Effector memory CD8-positive, alpha-beta T cell (primary cell): ENCODE measurements at regions not wholly inside any gene's neighbourhood (a gene's known extent, or its start where the extent isn't known, plus 50 kb on each side); places are given as distances from the start of the nearest gene placed in this dataset.

Experiments
- ATAC-seq: fragments of 150-1000 bp; cut with Tn5 transposase; replicated peaks from 2 replicates; pipeline ENCODE4 v1.10.0; 2021; ENCODE audit warnings: mild to moderate bottlenecking, moderate library complexity
- DNase-seq, 3 experiments: peaks; one replicate each; pipeline ENCODE4 v3.0.0; 2021
- H3K27ac Mint-ChIP-seq, 2 donors: one replicate each; pipeline ENCODE4 v1.8.0; 2022; ENCODE audit warnings: mild to moderate bottlenecking in 2 of 2, mixed read lengths in 2 of 2, moderate library complexity in 2 of 2
- H3K27me3 Mint-ChIP-seq, 2 donors: one replicate each; pipeline ENCODE4 v1.8.0; 2022; ENCODE audit warnings: mixed read lengths in 2 of 2
- H3K36me3 Mint-ChIP-seq: one replicate; pipeline ENCODE4 v1.8.0; 2022; ENCODE audit warnings: mild to moderate bottlenecking, moderate library complexity, mixed read lengths; ENCODE audit not compliant: insufficient read depth
- H3K4me1 Mint-ChIP-seq, 2 donors: one replicate each; pipeline ENCODE4 v1.8.0; 2022; ENCODE audit warnings: low read depth in 2 of 2, mixed read lengths in 2 of 2
- H3K4me3 Mint-ChIP-seq, 2 donors: one replicate each; pipeline ENCODE4 v1.8.0; 2022; ENCODE audit warnings: mild to moderate bottlenecking in 2 of 2, mixed read lengths in 2 of 2, moderate library complexity in 2 of 2
- H3K9me3 Mint-ChIP-seq, 2 donors: one replicate each; pipeline ENCODE4 v1.8.0; 2022; ENCODE audit warnings: mixed read lengths in 2 of 2

DNA sequence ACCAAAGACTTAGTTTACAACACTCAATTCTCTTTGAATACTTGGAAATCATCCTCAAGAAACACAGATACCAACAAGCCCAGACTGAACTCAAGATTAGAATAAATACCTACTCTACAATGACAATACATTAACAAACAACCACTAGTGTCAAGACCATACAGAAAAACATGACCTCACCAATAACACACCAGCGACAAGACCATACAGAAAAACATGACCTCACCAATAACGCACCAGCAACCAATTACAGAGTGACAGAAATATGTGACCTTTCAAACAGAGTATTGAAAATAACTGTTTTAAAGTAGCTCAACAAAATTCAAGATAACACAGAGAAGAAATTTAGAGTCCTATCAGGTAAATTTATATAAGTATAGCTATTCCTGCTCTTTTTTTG lies 876.0 kb downstream of the EPHA3 start:
- no peaks in the 10 kb centered on the region for H3K4me1 Mint-ChIP-seq
- no peak overlapping the region for H3K27ac Mint-ChIP-seq
- H3K4me3 Mint-ChIP-seq = no peak overlapping the region
- H3K9me3 Mint-ChIP-seq = peaks cover 9 to 24% of the 10 kb centered on the region in 2 donors
- no peak for ATAC-seq
- peaks cover 3% of the 10 kb centered on the region for H3K36me3 Mint-ChIP-seq
- H3K27me3 Mint-ChIP-seq = no peaks in the 10 kb centered on the region
- no peak for DNase-seq

DNA sequence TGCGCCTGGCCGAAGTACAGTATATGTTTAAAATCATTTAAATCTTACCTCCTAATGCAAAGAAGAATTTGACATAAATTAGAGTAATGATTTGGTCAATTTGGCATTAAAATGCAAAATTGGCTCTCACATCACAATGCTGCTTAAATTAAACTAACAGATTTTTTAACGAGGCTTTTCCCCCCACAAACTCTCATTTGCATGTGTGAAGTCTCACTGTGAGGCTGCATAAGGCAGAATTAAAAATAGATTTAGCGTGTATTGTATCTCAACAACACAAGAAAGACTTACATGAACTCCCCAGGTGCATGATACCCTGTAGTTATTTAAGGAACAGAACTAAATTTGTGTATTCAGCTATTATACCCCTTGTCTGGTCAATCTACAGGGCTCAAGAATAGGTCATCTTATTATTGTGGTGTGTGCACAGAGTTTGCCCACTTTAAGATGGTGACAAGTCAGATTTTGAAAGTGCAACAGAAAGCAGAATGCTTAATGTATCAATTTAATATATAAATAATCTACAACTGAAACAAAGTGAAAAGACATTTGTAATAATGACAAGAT lies 897.9 kb downstream of the EPHA3 start:
- H3K27ac Mint-ChIP-seq = no peak overlapping the region
- DNase-seq (no peak), ATAC-seq (no peak)
- H3K9me3 Mint-ChIP-seq = peaks cover 7 to 14% of the 10 kb centered on the region in 2 donors
- no peaks in the 10 kb centered on the region for H3K36me3 Mint-ChIP-seq
- no peak overlapping the region for H3K4me3 Mint-ChIP-seq
- no peaks in the 10 kb centered on the region for H3K4me1 Mint-ChIP-seq
- H3K27me3 Mint-ChIP-seq = no peaks in the 10 kb centered on the region

DNA sequence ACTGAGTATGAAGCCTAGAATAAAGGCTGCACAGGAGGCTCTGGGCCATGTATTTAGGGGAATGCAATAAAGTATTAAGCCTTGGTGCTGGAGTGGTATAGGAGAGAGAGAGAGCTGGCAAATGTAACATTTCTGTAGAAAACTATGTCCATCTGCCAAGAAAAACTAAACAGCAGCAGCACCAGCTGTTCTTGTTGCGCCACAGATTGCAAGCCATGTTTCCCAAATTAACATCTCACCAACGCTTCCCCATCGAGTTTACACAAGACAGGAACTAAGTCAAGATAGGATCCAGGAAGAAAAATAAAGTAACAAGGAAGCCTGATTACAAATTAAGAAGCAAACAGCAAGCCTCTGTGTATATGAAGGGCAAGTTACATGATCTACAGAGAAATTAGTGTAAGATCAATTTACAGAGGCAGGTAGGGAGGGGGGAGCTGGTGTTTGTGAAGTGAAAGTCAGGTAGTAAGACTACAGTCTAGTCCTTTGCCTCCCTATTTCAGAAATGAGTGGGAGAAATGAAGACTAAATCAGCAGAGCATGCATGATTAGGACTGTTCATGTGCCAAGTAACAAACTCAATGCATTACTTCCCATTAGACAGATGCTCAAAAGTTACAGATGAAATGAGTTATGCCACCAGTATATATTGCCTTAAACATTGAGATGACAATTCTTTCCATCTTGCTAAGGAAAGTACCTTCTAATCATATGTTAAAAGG lies 900.5 kb downstream of the EPHA3 start:
- ATAC-seq (no peak), DNase-seq (no peak)
- Mint-ChIP-seq H3K4me3 (no peak overlapping the region), H3K27me3 (no peaks in the 10 kb centered on the region), H3K9me3 (peaks cover 10 to 16% of the 10 kb centered on the region in 2 donors), H3K4me1 (no peaks in the 10 kb centered on the region), H3K36me3 (peaks cover 3% of the 10 kb centered on the region), H3K27ac (no peak overlapping the region)

DNA sequence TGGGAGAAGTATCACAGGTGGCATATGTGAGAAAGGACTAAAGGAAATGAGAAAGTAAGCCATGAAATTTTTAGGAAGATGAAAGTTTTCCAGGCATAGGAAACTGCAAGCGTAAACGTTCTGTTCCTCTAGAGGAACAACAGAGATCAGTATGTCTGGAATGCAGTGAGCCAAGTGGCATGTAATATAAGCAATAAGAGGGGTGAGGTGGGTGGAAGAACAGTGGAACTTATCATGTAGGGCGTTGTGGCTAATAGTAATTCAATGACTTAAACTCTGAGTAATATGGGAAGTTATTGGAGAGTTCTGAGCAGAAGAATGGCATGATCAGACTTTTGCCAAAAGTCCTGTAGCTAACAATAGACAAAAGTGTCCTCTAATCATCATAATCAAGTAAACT lies 902.9 kb downstream of the EPHA3 start:
- Mint-ChIP-seq H3K36me3 (peaks cover 3% of the 10 kb centered on the region), H3K4me1 (no peaks in the 10 kb centered on the region), H3K4me3 (no peak overlapping the region), H3K9me3 (peaks cover 5 to 15% of the 10 kb centered on the region in 2 donors), H3K27ac (no peak overlapping the region), H3K27me3 (no peaks in the 10 kb centered on the region)
- ATAC-seq (no peak), DNase-seq (no peak)

DNA sequence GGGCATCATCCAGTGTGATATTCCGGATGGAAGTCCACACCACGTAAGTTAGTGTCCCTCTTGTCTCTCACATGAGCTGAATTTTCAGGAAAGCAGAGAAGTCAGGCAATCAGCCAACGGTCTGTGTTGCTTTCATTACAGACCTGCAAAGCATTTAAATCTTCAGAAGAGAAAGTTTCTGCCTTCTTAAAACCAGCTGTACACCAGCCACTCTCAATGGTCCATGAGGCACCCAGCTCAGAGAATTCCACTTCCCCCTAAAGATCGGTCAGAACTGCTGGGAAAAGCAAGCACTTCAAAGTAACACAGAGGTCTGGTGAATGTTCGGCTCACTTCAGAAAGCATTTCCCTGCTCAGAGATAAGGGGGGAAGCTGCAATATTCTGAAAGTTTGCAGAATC lies 903.7 kb downstream of the EPHA3 start:
- Mint-ChIP-seq H3K27me3 (no peaks in the 10 kb centered on the region), H3K9me3 (peaks cover 5 to 15% of the 10 kb centered on the region in 2 donors), H3K36me3 (peaks cover 3% of the 10 kb centered on the region), H3K4me3 (no peak overlapping the region), H3K27ac (no peak overlapping the region), H3K4me1 (no peaks in the 10 kb centered on the region)
- ATAC-seq (no peak), DNase-seq (no peak)

DNA sequence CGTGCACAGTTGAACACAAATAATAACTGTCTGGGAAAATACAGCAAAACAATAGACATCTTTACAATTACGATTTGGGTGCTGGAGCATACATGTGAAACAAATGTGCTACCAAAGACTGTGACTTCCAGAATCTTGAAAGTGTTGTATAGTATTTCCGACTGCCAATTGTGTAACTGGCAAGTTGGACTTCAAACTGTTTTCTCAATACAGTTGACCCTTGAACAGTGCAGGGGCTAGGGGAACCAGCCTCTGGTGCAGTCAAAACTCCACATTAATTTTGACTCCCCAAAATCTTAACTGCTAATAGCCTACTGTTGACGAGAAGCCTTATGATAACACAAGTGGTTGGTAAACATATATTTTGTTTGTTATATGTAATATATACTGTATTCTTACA lies 904.2 kb downstream of the EPHA3 start:
- no peak overlapping the region for H3K4me3 Mint-ChIP-seq
- peaks cover 5 to 15% of the 10 kb centered on the region in 2 donors for H3K9me3 Mint-ChIP-seq
- H3K4me1 Mint-ChIP-seq = no peaks in the 10 kb centered on the region
- no peak overlapping the region for H3K27ac Mint-ChIP-seq
- ATAC-seq = no peak
- no peaks in the 10 kb centered on the region for H3K27me3 Mint-ChIP-seq
- no peak for DNase-seq
- peaks cover 3% of the 10 kb centered on the region for H3K36me3 Mint-ChIP-seq

DNA sequence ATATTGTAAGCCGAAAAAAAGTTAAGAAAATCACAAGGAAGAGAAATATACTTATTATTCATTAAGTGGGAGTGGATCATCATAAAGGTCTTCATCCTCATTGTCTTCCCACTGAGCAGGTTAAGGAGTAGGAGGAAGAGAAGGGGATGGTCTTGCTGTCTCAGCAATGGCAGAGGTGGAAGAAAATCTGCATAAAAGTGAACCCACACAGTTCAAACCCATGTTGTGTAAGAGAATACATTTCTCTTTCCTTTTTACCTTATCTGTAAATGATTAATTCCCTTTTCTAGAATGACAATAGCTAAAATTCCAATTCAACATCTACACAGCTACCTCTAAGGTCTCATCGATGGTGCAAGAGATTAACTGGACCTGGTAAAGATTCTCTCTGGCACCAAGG lies 904.6 kb downstream of the EPHA3 start:
- no peaks in the 10 kb centered on the region for H3K27me3 Mint-ChIP-seq
- peaks cover 3% of the 10 kb centered on the region for H3K36me3 Mint-ChIP-seq
- no peak overlapping the region for H3K27ac Mint-ChIP-seq
- no peak for DNase-seq
- no peaks in the 10 kb centered on the region for H3K4me1 Mint-ChIP-seq
- no peak for ATAC-seq
- peaks cover 5 to 15% of the 10 kb centered on the region in 2 donors for H3K9me3 Mint-ChIP-seq
- no peak overlapping the region for H3K4me3 Mint-ChIP-seq

DNA sequence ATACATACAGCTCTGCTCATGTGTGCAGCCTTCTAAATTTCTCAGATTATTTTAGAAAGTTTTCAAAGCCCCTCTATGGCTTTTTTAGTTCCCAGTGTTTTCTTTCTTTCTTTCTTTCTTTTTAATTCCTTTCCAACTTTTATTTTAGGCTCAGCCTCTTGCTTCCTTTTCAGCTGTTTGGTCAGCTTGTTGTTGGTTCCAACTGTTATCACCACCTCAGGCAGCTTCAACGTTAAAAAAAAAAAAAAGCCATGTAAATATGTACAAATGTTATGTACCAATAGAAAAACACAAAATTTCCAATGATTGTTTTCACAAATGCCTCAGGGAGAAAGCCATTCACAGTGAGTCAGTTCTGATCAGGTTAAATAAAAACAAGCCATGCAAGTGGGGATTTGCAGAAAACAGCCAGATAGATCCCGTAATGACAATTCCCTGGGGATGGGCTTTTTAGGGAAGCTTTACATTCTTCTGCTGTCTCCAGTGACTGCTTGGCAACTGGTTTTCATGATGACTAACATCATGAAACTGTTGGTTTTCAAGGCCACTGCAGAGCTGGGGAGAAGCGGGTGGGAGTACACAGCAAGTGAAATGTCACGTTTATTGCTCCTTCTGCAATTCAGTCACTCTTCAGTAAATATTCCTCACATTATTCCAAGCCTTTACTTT lies 908.4 kb downstream of the EPHA3 start:
- Mint-ChIP-seq H3K4me1 (no peaks in the 10 kb centered on the region), H3K27me3 (no peaks in the 10 kb centered on the region), H3K4me3 (no peak overlapping the region), H3K9me3 (peaks cover 8% of the 10 kb centered on the region in 2 donors), H3K27ac (no peak overlapping the region), H3K36me3 (peaks cover 3% of the 10 kb centered on the region)
- no peak for DNase-seq
- ATAC-seq = no peak

DNA sequence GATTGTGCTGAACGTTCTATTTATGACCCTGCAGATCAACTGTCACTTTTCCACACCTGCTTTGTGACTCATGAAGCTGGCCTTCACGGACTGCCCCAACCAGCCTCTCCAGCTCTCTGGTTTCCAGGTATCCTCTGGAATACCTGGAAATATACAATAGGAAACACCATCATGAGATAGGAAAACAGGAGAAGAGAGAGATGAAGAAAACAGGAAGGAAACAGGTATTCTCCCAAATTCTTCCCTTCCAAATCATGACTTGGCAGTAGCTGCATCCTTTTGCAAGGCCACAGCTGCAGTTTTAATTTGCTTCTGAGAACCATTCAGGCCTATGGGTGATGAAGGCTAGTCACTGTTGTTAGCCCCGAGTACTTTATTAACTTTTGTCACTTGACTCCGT lies 909.1 kb downstream of the EPHA3 start:
- Mint-ChIP-seq H3K9me3 (peaks cover 4 to 8% of the 10 kb centered on the region in 2 donors), H3K4me1 (no peaks in the 10 kb centered on the region)
- DNase-seq = no peak

DNA sequence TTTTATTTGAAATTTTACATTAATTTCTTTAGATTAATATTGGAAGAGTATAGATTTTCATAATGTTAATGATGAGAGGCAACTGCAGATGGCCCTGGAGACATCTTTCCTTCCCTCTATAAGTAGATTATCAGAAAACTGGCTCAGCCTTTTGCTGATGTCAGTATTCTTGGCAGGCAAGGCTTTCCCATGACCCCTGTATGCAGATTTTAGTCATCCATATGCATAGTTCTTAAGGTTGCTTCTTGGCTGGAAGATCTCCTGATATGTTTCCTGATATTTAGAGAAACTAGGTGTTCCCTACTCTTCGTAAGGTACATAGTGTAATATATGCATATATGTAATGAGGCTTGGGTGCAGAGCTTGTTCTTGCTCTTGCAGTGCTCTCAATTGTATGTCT lies 911.4 kb downstream of the EPHA3 start:
- no peaks in the 10 kb centered on the region for H3K4me1 Mint-ChIP-seq
- ATAC-seq = no peak
- H3K4me3 Mint-ChIP-seq = no peak overlapping the region
- DNase-seq = no peak
- no peaks in the 10 kb centered on the region for H3K27me3 Mint-ChIP-seq
- H3K36me3 Mint-ChIP-seq = no peaks in the 10 kb centered on the region
- H3K9me3 Mint-ChIP-seq = peaks cover 0 to 4% of the 10 kb centered on the region in 2 donors
- H3K27ac Mint-ChIP-seq = no peak overlapping the region

More for the DNA sequence above, 909.1 kb downstream of the EPHA3 start:
- Mint-ChIP-seq H3K27ac (no peak overlapping the region), H3K36me3 (no peaks in the 10 kb centered on the region), H3K27me3 (no peaks in the 10 kb centered on the region), H3K4me3 (no peak overlapping the region)
- no peak for ATAC-seq

DNA sequence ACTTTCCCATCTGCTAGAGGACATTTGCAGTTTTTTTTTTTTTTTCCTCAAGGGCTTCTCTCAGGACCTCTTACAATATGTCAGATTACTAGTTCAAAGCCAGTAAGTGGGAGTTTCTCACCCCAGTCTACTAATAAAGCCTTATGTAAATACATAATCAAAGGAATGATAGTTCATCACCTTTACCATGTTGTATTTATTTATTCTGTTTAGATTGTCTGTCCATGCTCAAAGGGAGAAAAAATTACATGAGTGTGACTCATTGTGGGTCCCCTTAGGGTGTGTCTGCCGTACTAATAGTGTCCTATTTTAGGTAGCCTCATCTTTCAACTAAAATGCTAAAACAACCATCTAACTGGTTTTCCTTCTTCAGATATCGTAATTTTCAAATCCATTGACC lies 917.6 kb downstream of the EPHA3 start:
- Mint-ChIP-seq H3K4me3 (no peak overlapping the region), H3K9me3 (peaks cover 6 to 14% of the 10 kb centered on the region in 2 donors), H3K27ac (no peak overlapping the region), H3K36me3 (no peaks in the 10 kb centered on the region), H3K4me1 (no peaks in the 10 kb centered on the region), H3K27me3 (no peaks in the 10 kb centered on the region)
- no peak for DNase-seq
- no peak for ATAC-seq

DNA sequence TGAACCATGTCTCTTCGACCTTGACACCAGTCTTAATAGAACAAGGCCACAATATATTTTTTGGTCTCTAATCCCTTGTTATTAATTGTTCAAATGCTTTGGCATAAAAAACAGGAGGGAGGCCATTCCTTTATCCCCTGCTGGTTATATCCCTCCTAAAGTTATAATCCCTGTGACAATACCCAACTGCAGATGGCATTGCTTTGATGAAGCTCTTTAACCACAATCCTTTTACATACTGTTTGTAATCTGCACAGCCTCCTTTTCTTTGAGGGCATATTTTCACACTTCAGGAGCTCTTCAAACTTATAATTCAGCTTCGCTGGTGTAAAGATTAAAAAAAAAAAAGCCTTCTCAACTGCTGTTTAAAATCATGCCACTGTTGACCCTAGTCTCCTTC lies 919.0 kb downstream of the EPHA3 start:
- H3K4me3 Mint-ChIP-seq = no peak overlapping the region
- DNase-seq (no peak), ATAC-seq (no peak)
- no peak overlapping the region for H3K27ac Mint-ChIP-seq
- no peaks in the 10 kb centered on the region for H3K4me1 Mint-ChIP-seq
- H3K36me3 Mint-ChIP-seq = no peaks in the 10 kb centered on the region
- peaks cover 4 to 14% of the 10 kb centered on the region in 2 donors for H3K9me3 Mint-ChIP-seq
- H3K27me3 Mint-ChIP-seq = no peaks in the 10 kb centered on the region

DNA sequence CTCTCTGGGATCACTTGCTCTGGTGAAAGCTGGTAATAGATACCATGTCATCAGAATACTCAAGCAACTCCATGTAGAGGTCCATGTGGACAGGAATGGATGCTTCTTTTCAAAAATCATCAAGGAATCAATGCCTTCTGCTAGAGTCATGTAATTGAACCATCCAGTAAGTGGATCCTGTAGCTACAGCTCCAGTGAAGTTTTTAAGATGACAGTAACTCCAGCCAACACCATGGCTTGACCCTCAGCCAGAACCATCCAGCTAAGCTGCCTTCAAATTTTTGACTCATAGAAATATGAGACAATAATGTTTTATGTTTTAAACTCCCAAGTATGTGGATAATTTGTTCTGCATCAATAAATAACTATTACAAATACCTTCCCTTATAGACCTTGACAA lies 923.7 kb downstream of the EPHA3 start:
- Mint-ChIP-seq H3K27me3 (no peaks in the 10 kb centered on the region), H3K27ac (no peak overlapping the region)
- DNase-seq = no peak

More for the DNA sequence above, 923.7 kb downstream of the EPHA3 start:
- no peak overlapping the region for H3K4me3 Mint-ChIP-seq
- H3K4me1 Mint-ChIP-seq = no peaks in the 10 kb centered on the region
- H3K9me3 Mint-ChIP-seq = peaks cover 6 to 14% of the 10 kb centered on the region in 2 donors
- no peak for ATAC-seq
- H3K36me3 Mint-ChIP-seq = no peaks in the 10 kb centered on the region
